Fibroblast of villous mesenchyme (primary cell): ENCODE measurements at regions not wholly inside any gene's neighbourhood (a gene's known extent, or its start where the extent isn't known, plus 50 kb on each side); places are given as distances from the start of the nearest gene placed in this dataset.
A peak's percentile ranks its signal among the peaks of the same experiment; 100 is the strongest.

Source experiments
- DNase-seq: peaks from one replicate; pipeline ENCODE4 v3.0.0-alpha.2; 2010; ENCODE audit warnings: low read depth
- H3K4me3 ChIP-seq: 2 replicates; pipeline ENCODE4 v1.5.1; 2011; ENCODE audit warnings: low read depth, mild to moderate bottlenecking, low read length
- CTCF ChIP-seq: IDR thresholded peaks from 2 replicates; pipeline ENCODE4 v1.5.1; 2012; ENCODE audit warnings: low read depth, mild to moderate bottlenecking, low read length; ENCODE audit not compliant: insufficient read depth

- DNase-seq = peak; percentile 42
- TF ChIP-seq CTCF = no peak
- H3K4me3 ChIP-seq = no peak overlapping the region
Observed at GRCh38 chr16:47787696-47788095, 326.6 kb downstream of the PHKB start.

- no peak overlapping the region for H3K4me3 ChIP-seq
- no peak for TF ChIP-seq CTCF
- no peak for DNase-seq
Observed at GRCh38 chr16:47781673-47782072, 320.5 kb downstream of the PHKB start.

GRCh38 chr16:47780213-47780875 is 319.2 kb downstream of the PHKB start:
- H3K4me3 ChIP-seq = no peak overlapping the region
- no peak for TF ChIP-seq CTCF
- no peak for DNase-seq

GRCh38 chr16:47779201-47780016 is 318.3 kb downstream of the PHKB start:
- peak overlapping the region; percentile 50 for H3K4me3 ChIP-seq
- DNase-seq = peak; percentile 42
- no peak for TF ChIP-seq CTCF

GRCh38 chr16:47778106-47778801 is 317.1 kb downstream of the PHKB start:
- no peak overlapping the region for H3K4me3 ChIP-seq
- TF ChIP-seq CTCF = no peak
- no peak for DNase-seq

GRCh38 chr16:47777220-47777619 is 316.1 kb downstream of the PHKB start:
- no peak for TF ChIP-seq CTCF
- H3K4me3 ChIP-seq = no peak overlapping the region
- peak; percentile 65 for DNase-seq
